OCI-LY1 (cell line): ENCODE measurements at regions not wholly inside any gene's neighbourhood (a gene's known extent, or its start where the extent isn't known, plus 50 kb on each side); places are given as distances from the start of the nearest gene placed in this dataset.

Source experiments
- CTCF ChIP-seq: fragments of 200-600 bp; sonication (generic), shearing (Covaris generic); IDR thresholded peaks from 2 replicates; pipeline ENCODE4 v1.5.1; 2017; ENCODE audit warnings: mild to moderate bottlenecking, antibody characterized with exemption, low read length, moderate library complexity, mixed read lengths
- EZH2 ChIP-seq: fragments of 200-600 bp; sonication (generic), shearing (Covaris generic); IDR thresholded peaks from 2 replicates; pipeline ENCODE4 v1.8.0; 2017; ENCODE audit warnings: borderline replicate concordance, mixed run types, mild to moderate bottlenecking, antibody characterized with exemption, low read length, moderate library complexity, mixed read lengths

DNA sequence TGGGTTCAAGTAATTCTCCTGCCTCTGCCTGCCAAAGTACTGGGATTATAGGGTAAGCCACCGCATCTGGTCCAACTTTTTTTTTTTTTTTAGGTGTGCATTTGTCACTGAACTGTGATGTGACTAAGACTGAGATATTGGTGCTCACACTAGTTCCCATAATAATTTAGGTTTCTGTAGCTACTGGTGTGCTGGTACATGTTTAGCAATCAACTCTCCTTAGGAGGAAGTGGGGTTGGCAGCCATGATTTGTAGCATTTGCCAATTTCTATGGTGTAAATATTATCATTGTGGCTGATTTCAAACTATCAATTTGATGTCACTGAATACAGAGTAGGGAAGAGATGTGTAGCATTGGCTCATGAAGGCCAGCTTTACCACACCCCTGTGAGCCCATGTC is 372.7 kb downstream of the EDEM1 start:
- no peak for TF ChIP-seq CTCF
- TF ChIP-seq EZH2 = no peak
